Right kidney (tissue), 1 donor: ENCODE measurements at regions not wholly inside any gene's neighbourhood (a gene's known extent, or its start where the extent isn't known, plus 50 kb on each side); places are given as distances from the start of the nearest gene placed in this dataset.
"Not testable (repeated sequence)": the region's sequence is repeated elsewhere in the genome, so short reads cannot be mapped to it uniquely, and the experiment has no call there.

ENCODE experiments used
- DNase-seq: peaks from one replicate; pipeline ENCODE4 v3.0.0-alpha.2; 2016

DNA sequence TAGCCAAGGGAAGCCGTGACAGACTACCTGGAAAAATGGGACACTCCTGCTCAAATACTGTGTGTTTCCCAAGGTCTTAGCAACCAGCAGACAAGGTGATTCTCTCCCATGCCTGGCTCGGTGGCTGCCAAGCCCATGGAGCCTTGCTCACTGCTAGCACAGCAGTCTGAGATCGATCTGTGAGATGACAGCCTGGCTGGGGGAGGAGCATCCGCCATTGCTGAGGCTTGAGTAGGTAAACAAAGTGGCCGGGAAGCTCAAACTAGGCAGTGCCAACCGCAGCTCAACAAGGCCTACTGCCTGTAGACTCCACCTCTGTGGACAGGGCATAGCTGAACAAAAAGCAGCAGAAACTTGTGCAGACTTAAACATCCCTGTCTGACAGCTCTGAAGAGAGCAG lies 137.0 kb downstream of the USP46 start:
- DNase-seq: not testable (repeated sequence)

GRCh38 chr4:52529983-52530382 lies 129.1 kb downstream of the USP46 start:
- DNase-seq: no peak

- no peak for DNase-seq
Observed at GRCh38 chr4:52535793-52536192, 123.3 kb downstream of the USP46 start.
